Choroid plexus epithelial cell (primary cell): ENCODE measurements at regions not wholly inside any gene's neighbourhood (a gene's known extent, or its start where the extent isn't known, plus 50 kb on each side); places are given as distances from the start of the nearest gene placed in this dataset.

Source experiments
- DNase-seq: peaks from one replicate; pipeline ENCODE4 v3.0.0-alpha.2; 2010; ENCODE audit warnings: low read depth
- H3K4me3 ChIP-seq: 2 replicates; pipeline ENCODE4 v1.5.1; 2011; ENCODE audit warnings: low read depth, mild to moderate bottlenecking, control low read depth, low read length, moderate library complexity
- CTCF ChIP-seq: conservative IDR thresholded peaks from 2 replicates; pipeline ENCODE4 v1.5.1; 2011; ENCODE audit warnings: low read depth, mild to moderate bottlenecking, control low read depth, inconsistent platforms, low read length, moderate library complexity

GRCh38 chr5:77550406-77550805, 58.3 kb upstream of the WDR41 start:
- peak; percentile 1 for DNase-seq
- TF ChIP-seq CTCF = no peak
- H3K4me3 ChIP-seq = no peak overlapping the region

- no peak overlapping the region for H3K4me3 ChIP-seq
- TF ChIP-seq CTCF = no peak
- DNase-seq = no peak
Observed at GRCh38 chr5:77545285-77545684, 53.2 kb upstream of the WDR41 start.
